ENCODE measurements at regions not wholly inside any gene's neighbourhood (a gene's known extent, or its start where the extent isn't known, plus 50 kb on each side); places are given as distances from the start of the nearest gene placed in this dataset.

GRCh38 chr6:97449444-97449966 is 166.5 kb upstream of the MMS22L start:
- H3K4me3 Mint-ChIP-seq: no peak overlapping the region
- H3K9me3 ChIP-seq (ENCODE audit: control insufficient read depth in 1 of 2, low read length in 2 of 2): no peaks in the 10 kb centered on the region
- H3K27ac ChIP-seq (ENCODE audit: low read depth, low read length): no peak overlapping the region
- H3K36me3 ChIP-seq (ENCODE audit: insufficient read depth, low read length): no peaks in the 10 kb centered on the region
- H3K27ac Mint-ChIP-seq: no peak overlapping the region
- intact Hi-C loops (cut with micrococcal nuclease): no loop called here
- DNase-seq: no peak
- CTCF ChIA-PET (ENCODE audit: partially characterized antibody): no interaction called here
- peaks cover 7 to 8% of the 10 kb centered on the region in 2 donors for H3K27me3 Mint-ChIP-seq
- no peaks in the 10 kb centered on the region for H3K36me3 Mint-ChIP-seq
- H3K27me3 ChIP-seq (ENCODE audit: insufficient read depth, low read length): no peaks in the 10 kb centered on the region
- no peaks in the 10 kb centered on the region for H3K4me1 Mint-ChIP-seq
- no peak overlapping the region for H3K4me3 ChIP-seq (ENCODE audit: low read length in 2 of 2)
- H3K9me3 Mint-ChIP-seq: peaks cover 0 to 2% (median 0%) of the 10 kb centered on the region in 8 donors
- no peaks in the 10 kb centered on the region for H3K4me1 ChIP-seq (ENCODE audit: insufficient read depth, low read length)
- POLR2A ChIA-PET (ENCODE audit: partially characterized antibody): no interaction called here

- no peak overlapping the region for H3K27ac Mint-ChIP-seq
- H3K36me3 ChIP-seq (ENCODE audit: insufficient read depth, low read length): no peaks in the 10 kb centered on the region
- H3K4me3 ChIP-seq (ENCODE audit: low read length in 2 of 2): no peak overlapping the region
- H3K4me1 Mint-ChIP-seq: no peaks in the 10 kb centered on the region
- no peaks in the 10 kb centered on the region for H3K36me3 Mint-ChIP-seq
- intact Hi-C loops (cut with micrococcal nuclease): no loop called here
- POLR2A ChIA-PET (ENCODE audit: partially characterized antibody): no interaction called here
- no peak overlapping the region for H3K4me3 Mint-ChIP-seq
- H3K9me3 ChIP-seq (ENCODE audit: control insufficient read depth in 1 of 2, low read length in 2 of 2): no peaks in the 10 kb centered on the region
- no peak overlapping the region for H3K27ac ChIP-seq (ENCODE audit: low read depth, low read length)
- no peak for DNase-seq
- CTCF ChIA-PET (ENCODE audit: partially characterized antibody): interaction anchor here (0.6 kb wide), 1 partner anchor 14 kb away, joined by 3 read pairs; no protein-coding TSS in a partner anchor
- no peaks in the 10 kb centered on the region for H3K27me3 ChIP-seq (ENCODE audit: insufficient read depth, low read length)
- peaks cover 0 to 2% (median 0%) of the 10 kb centered on the region in 8 donors for H3K9me3 Mint-ChIP-seq
- no peaks in the 10 kb centered on the region for H3K4me1 ChIP-seq (ENCODE audit: insufficient read depth, low read length)
- peaks cover 7 to 8% of the 10 kb centered on the region in 2 donors for H3K27me3 Mint-ChIP-seq
Measured at GRCh38 chr6:97450087-97450486, 167.1 kb upstream of the MMS22L start.

GRCh38 chr6:97456070-97456469 is 173.1 kb upstream of the MMS22L start:
- Mint-ChIP-seq H3K4me1 (no peaks in the 10 kb centered on the region), H3K4me3 (no peak overlapping the region), H3K27me3 (peaks cover 3 to 5% of the 10 kb centered on the region in 2 donors), H3K9me3 (peaks cover 0 to 2% (median 0%) of the 10 kb centered on the region in 8 donors), H3K36me3 (no peaks in the 10 kb centered on the region), H3K27ac (no peak overlapping the region)
- Histone ChIP-seq H3K27me3 (ENCODE audit: insufficient read depth, low read length) (no peaks in the 10 kb centered on the region), H3K9me3 (ENCODE audit: control insufficient read depth in 1 of 2, low read length in 2 of 2) (no peaks in the 10 kb centered on the region), H3K4me3 (ENCODE audit: low read length in 2 of 2) (no peak overlapping the region), H3K27ac (ENCODE audit: low read depth, low read length) (no peak overlapping the region), H3K4me1 (ENCODE audit: insufficient read depth, low read length) (no peaks in the 10 kb centered on the region), H3K36me3 (ENCODE audit: insufficient read depth, low read length) (no peaks in the 10 kb centered on the region)
- POLR2A ChIA-PET (ENCODE audit: partially characterized antibody): no interaction called here
- intact Hi-C loops (cut with micrococcal nuclease): no loop called here
- no peak for DNase-seq
- CTCF ChIA-PET (ENCODE audit: partially characterized antibody): no interaction called here

GRCh38 chr6:97459535-97459934 is 176.5 kb upstream of the MMS22L start:
- DNase-seq: no peak
- Mint-ChIP-seq H3K4me1 (no peaks in the 10 kb centered on the region), H3K4me3 (no peak overlapping the region), H3K9me3 (no peaks in the 10 kb centered on the region), H3K36me3 (no peaks in the 10 kb centered on the region), H3K27me3 (peaks cover 2 to 3% of the 10 kb centered on the region in 2 donors), H3K27ac (no peak overlapping the region)
- CTCF ChIA-PET (ENCODE audit: partially characterized antibody): no interaction called here
- H3K9me3 ChIP-seq (ENCODE audit: control insufficient read depth in 1 of 2, low read length in 2 of 2): no peaks in the 10 kb centered on the region
- intact Hi-C loops (cut with micrococcal nuclease): no loop called here
- H3K27me3 ChIP-seq (ENCODE audit: insufficient read depth, low read length): no peaks in the 10 kb centered on the region
- H3K36me3 ChIP-seq (ENCODE audit: insufficient read depth, low read length): no peaks in the 10 kb centered on the region
- H3K4me3 ChIP-seq (ENCODE audit: low read length in 2 of 2): no peak overlapping the region
- H3K4me1 ChIP-seq (ENCODE audit: insufficient read depth, low read length): no peaks in the 10 kb centered on the region
- POLR2A ChIA-PET (ENCODE audit: partially characterized antibody): no interaction called here
- no peak overlapping the region for H3K27ac ChIP-seq (ENCODE audit: low read depth, low read length)

- no peaks in the 10 kb centered on the region for H3K9me3 Mint-ChIP-seq
- H3K27ac Mint-ChIP-seq: no peak overlapping the region
- intact Hi-C loops (cut with micrococcal nuclease): no loop called here
Measured at GRCh38 chr6:97459986-97460385, 177.0 kb upstream of the MMS22L start.

GRCh38 chr6:97460394-97461080 is 177.5 kb upstream of the MMS22L start:
- Histone ChIP-seq H3K4me3 (ENCODE audit: low read length in 2 of 2) (no peak overlapping the region), H3K9me3 (ENCODE audit: control insufficient read depth in 1 of 2, low read length in 2 of 2) (no peaks in the 10 kb centered on the region), H3K36me3 (ENCODE audit: insufficient read depth, low read length) (no peaks in the 10 kb centered on the region), H3K27me3 (ENCODE audit: insufficient read depth, low read length) (no peaks in the 10 kb centered on the region), H3K4me1 (ENCODE audit: insufficient read depth, low read length) (no peaks in the 10 kb centered on the region), H3K27ac (ENCODE audit: low read depth, low read length) (no peak overlapping the region)
- no peaks in the 10 kb centered on the region for H3K9me3 Mint-ChIP-seq
- CTCF ChIA-PET (ENCODE audit: partially characterized antibody): no interaction called here
- peaks cover 2 to 4% of the 10 kb centered on the region in 2 donors for H3K27me3 Mint-ChIP-seq
- intact Hi-C loops (cut with micrococcal nuclease): no loop called here
- POLR2A ChIA-PET (ENCODE audit: partially characterized antibody): no interaction called here
- H3K27ac Mint-ChIP-seq: no peak overlapping the region
- H3K36me3 Mint-ChIP-seq: no peaks in the 10 kb centered on the region
- no peaks in the 10 kb centered on the region for H3K4me1 Mint-ChIP-seq
- DNase-seq: no peak
- no peak overlapping the region for H3K4me3 Mint-ChIP-seq

More at GRCh38 chr6:97459986-97460385, 177.0 kb upstream of the MMS22L start:
- Histone ChIP-seq H3K9me3 (ENCODE audit: control insufficient read depth in 1 of 2, low read length in 2 of 2) (no peaks in the 10 kb centered on the region), H3K36me3 (ENCODE audit: insufficient read depth, low read length) (no peaks in the 10 kb centered on the region), H3K27ac (ENCODE audit: low read depth, low read length) (no peak overlapping the region), H3K4me1 (ENCODE audit: insufficient read depth, low read length) (no peaks in the 10 kb centered on the region), H3K27me3 (ENCODE audit: insufficient read depth, low read length) (no peaks in the 10 kb centered on the region), H3K4me3 (ENCODE audit: low read length in 2 of 2) (no peak overlapping the region)
- no peak for DNase-seq
- H3K4me3 Mint-ChIP-seq: no peak overlapping the region
- no peaks in the 10 kb centered on the region for H3K4me1 Mint-ChIP-seq
- peaks cover 2 to 4% of the 10 kb centered on the region in 2 donors for H3K27me3 Mint-ChIP-seq
- no peaks in the 10 kb centered on the region for H3K36me3 Mint-ChIP-seq
- CTCF ChIA-PET (ENCODE audit: partially characterized antibody): no interaction called here
- POLR2A ChIA-PET (ENCODE audit: partially characterized antibody): no interaction called here

- Mint-ChIP-seq H3K4me3 (no peak overlapping the region), H3K9me3 (no peaks in the 10 kb centered on the region), H3K27ac (no peak overlapping the region), H3K4me1 (no peaks in the 10 kb centered on the region), H3K27me3 (peaks cover 2 to 4% of the 10 kb centered on the region in 2 donors), H3K36me3 (no peaks in the 10 kb centered on the region)
- ChIA-PET CTCF (ENCODE audit: partially characterized antibody) (no interaction called here), POLR2A (ENCODE audit: partially characterized antibody) (no interaction called here)
- H3K27ac ChIP-seq (ENCODE audit: low read depth, low read length): no peak overlapping the region
- intact Hi-C loops (cut with micrococcal nuclease): no loop called here
- no peak overlapping the region for H3K4me3 ChIP-seq (ENCODE audit: low read length in 2 of 2)
- H3K36me3 ChIP-seq (ENCODE audit: insufficient read depth, low read length): no peaks in the 10 kb centered on the region
- no peaks in the 10 kb centered on the region for H3K9me3 ChIP-seq (ENCODE audit: control insufficient read depth in 1 of 2, low read length in 2 of 2)
- H3K27me3 ChIP-seq (ENCODE audit: insufficient read depth, low read length): no peaks in the 10 kb centered on the region
- DNase-seq: no peak
- no peaks in the 10 kb centered on the region for H3K4me1 ChIP-seq (ENCODE audit: insufficient read depth, low read length)
Measured at GRCh38 chr6:97461218-97461617, 178.2 kb upstream of the MMS22L start.

Data from CD4-positive, alpha-beta memory T cell (primary cell).